Keratinocyte (primary cell): ENCODE measurements at regions not wholly inside any gene's neighbourhood (a gene's known extent, or its start where the extent isn't known, plus 50 kb on each side); places are given as distances from the start of the nearest gene placed in this dataset.

Source experiments
- CTCF ChIP-seq, 3 experiments: IDR thresholded peaks in 1 of 3; conservative IDR thresholded peaks in 1 of 3; optimal IDR thresholded peaks in 1 of 3; 2 replicates in 2 of 3; 3 replicates in 1 of 3; pipeline versions ENCODE3 to v1.5.1; 2011; ENCODE audit warnings: low read length in 3 of 3, mild to moderate bottlenecking in 3 of 3, moderate library complexity in 2 of 3, control low read depth in 1 of 3, inconsistent platforms in 1 of 3; ENCODE audit not compliant: insufficient read depth in 2 of 3; ENCODE audit errors: extremely low read depth in 1 of 3
- EZH2 ChIP-seq: IDR thresholded peaks from one replicate; pipeline ENCODE4 v1.6.1; 2012; ENCODE audit warnings: inconsistent platforms, mild to moderate bottlenecking, low read length, moderate library complexity

GRCh38 chr9:18421391-18421790, 52.6 kb upstream of the ADAMTSL1 start:
- no peak for TF ChIP-seq CTCF (optimal IDR thresholded peaks at IDR 0.05 in 1 of 3, IDR thresholded peaks at IDR 0.05 in 1 of 3, conservative IDR thresholded peaks at IDR 0.05 in 1 of 3; ENCODE audit: extremely low read depth in 1 of 3, insufficient read depth in 2 of 3, low read length in 3 of 3)
- no peak for TF ChIP-seq EZH2
